KOPT-K1 (cell line): ENCODE measurements at regions not wholly inside any gene's neighbourhood (a gene's known extent, or its start where the extent isn't known, plus 50 kb on each side); places are given as distances from the start of the nearest gene placed in this dataset.
"Not testable (repeated sequence)": the region's sequence is repeated elsewhere in the genome, so short reads cannot be mapped to it uniquely, and the experiment has no call there.

Source experiments
- H3K27ac ChIP-seq: fragments of 200-600 bp; sonication (generic); 2 replicates; pipeline ENCODE4 v1.5.1; 2016; ENCODE audit warnings: antibody characterized with exemption, mild to moderate bottlenecking, low read depth, low read length; ENCODE audit not compliant: poor library complexity, severe bottlenecking
- H3K36me3 ChIP-seq: fragments of 200-600 bp; sonication (generic); 2 replicates; pipeline ENCODE4 v1.5.1; 2017; ENCODE audit warnings: antibody characterized with exemption, mild to moderate bottlenecking, low read length, moderate library complexity; ENCODE audit not compliant: insufficient read depth
- H3K9me3 ChIP-seq: fragments of 200-600 bp; sonication (generic); 2 replicates; pipeline ENCODE4 v1.5.1; 2017; ENCODE audit warnings: antibody characterized with exemption, low read length, mild to moderate bottlenecking; ENCODE audit not compliant: insufficient read depth, poor library complexity, severe bottlenecking

GRCh38 chr18:71321319-71321718 lies 1032.5 kb downstream of the SOCS6 start:
- H3K9me3 ChIP-seq: no peaks in the 10 kb centered on the region
- no peaks in the 10 kb centered on the region for H3K36me3 ChIP-seq
- H3K27ac ChIP-seq: no peak overlapping the region

DNA sequence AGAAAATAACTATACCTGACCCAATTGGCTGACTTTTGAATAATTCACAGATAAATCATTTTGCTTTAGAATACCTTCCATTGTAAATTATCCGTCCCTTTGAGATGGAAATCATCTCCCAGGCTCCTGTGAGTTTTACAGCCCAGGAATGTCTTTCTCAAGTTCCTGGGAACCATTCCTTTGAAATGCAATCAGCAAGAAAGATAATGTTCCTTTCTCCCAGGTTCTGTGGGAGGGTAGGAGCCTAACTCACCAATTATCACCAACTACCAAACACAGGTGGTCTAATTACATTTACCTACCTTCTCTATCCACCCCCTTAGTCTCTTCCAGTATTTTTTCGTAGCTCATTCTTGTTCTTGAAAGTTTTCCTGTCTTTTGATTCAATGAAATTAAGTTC lies 1016.0 kb downstream of the SOCS6 start:
- Histone ChIP-seq H3K36me3 (no peaks in the 10 kb centered on the region), H3K27ac (no peak overlapping the region), H3K9me3 (no peaks in the 10 kb centered on the region)

GRCh38 chr18:71303743-71304142 lies 1014.9 kb downstream of the SOCS6 start:
- not testable (repeated sequence) for H3K36me3 ChIP-seq, H3K27ac ChIP-seq, H3K9me3 ChIP-seq

DNA sequence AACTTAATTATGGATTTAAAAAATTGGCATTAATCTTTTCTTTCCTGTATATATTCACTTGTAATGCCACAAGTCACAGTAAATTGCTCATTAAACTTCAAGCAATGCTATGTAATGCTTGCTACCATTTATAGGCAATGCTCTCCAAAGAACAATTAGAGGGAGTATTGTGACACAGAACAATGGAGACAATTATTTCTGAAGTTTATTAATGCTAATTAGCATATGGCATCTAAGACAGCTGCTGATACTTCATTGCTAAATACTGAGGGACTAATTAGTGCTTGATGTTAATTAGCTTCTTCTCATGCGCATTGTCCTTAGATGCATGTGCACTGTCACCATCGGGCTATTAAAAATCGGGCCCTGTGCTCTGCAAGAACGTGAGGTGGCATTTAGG lies 1012.8 kb downstream of the SOCS6 start:
- Histone ChIP-seq H3K9me3 (no peaks in the 10 kb centered on the region), H3K27ac (no peak overlapping the region), H3K36me3 (no peaks in the 10 kb centered on the region)

DNA sequence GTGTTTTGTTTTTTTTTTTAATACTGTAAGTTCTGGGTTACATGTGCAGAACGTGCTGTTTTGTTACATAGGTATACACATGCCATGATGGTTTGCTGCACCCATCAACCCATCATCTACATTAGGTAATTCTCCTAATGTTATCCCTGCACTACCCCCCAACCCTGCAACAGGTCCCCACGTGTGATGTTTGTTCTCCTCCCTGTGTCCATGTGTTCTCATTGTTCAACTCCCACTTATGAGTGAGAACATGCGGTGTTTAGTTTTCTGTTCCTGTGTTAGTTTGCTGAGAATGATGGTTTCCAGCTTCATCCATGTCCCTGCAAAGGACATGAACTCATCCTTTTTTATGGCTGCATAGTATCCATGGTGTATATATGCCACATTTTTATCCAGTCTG lies 1005.4 kb downstream of the SOCS6 start:
- H3K27ac ChIP-seq, H3K9me3 ChIP-seq, H3K36me3 ChIP-seq: not testable (repeated sequence)

- Histone ChIP-seq H3K9me3 (no peaks in the 10 kb centered on the region), H3K27ac (no peak overlapping the region), H3K36me3 (no peaks in the 10 kb centered on the region)
Observed at GRCh38 chr18:71293322-71293721, 1004.5 kb downstream of the SOCS6 start.

GRCh38 chr18:71287268-71287667 lies 998.4 kb downstream of the SOCS6 start:
- H3K9me3 ChIP-seq: no peaks in the 10 kb centered on the region
- H3K36me3 ChIP-seq: no peaks in the 10 kb centered on the region
- H3K27ac ChIP-seq: no peak overlapping the region

- Histone ChIP-seq H3K27ac (no peak overlapping the region), H3K9me3 (no peaks in the 10 kb centered on the region), H3K36me3 (no peaks in the 10 kb centered on the region)
Observed at GRCh38 chr18:71252351-71252865, 963.6 kb downstream of the SOCS6 start.

DNA sequence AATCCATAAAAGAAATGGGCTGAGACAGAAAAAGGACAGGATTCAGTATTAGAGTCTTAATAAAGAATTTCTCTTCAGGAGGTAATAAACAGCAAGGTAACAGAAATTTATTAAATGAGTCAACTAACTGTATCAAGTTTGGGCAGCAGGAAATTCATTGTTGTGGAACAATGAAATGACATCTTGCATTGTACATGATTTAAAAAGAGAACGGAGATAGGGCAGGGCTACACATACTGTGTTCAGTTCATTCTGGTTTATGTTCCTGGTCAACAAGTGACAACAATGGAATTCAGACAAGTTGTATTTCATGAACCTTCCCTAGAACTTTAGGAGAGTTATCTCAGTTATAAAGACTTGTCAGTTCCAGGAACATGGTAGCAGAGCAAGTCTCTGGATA lies 961.3 kb downstream of the SOCS6 start:
- Histone ChIP-seq H3K36me3 (no peaks in the 10 kb centered on the region), H3K27ac (no peak overlapping the region), H3K9me3 (no peaks in the 10 kb centered on the region)

DNA sequence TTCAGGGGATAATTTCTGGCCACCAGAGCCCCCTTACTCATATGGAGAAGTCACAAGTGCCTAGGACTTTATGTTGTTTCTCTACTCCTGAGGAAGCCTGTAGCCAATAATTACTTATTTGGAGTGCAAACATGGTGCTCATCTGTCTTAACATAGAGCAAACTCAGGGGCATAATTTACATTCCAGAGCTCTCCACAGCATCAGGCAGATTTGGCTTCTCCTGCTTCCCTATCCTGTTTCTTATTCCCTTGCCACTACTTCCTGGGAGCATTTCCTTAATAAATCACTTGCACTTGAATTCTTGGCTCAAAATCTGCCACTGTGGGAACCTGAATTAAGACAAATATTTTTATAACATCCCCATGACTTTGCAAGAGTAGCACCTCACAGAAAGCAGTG lies 960.9 kb downstream of the SOCS6 start:
- Histone ChIP-seq H3K9me3 (no peaks in the 10 kb centered on the region), H3K36me3 (no peaks in the 10 kb centered on the region), H3K27ac (no peak overlapping the region)

- Histone ChIP-seq H3K36me3 (no peaks in the 10 kb centered on the region), H3K9me3 (no peaks in the 10 kb centered on the region), H3K27ac (no peak overlapping the region)
Observed at GRCh38 chr18:71242981-71243380, 954.1 kb downstream of the SOCS6 start.

GRCh38 chr18:71238974-71239624 lies 950.3 kb downstream of the SOCS6 start:
- H3K9me3 ChIP-seq: no peaks in the 10 kb centered on the region

GRCh38 chr18:71237641-71238040 lies 948.8 kb downstream of the SOCS6 start:
- Histone ChIP-seq H3K27ac (no peak overlapping the region), H3K9me3 (no peaks in the 10 kb centered on the region), H3K36me3 (no peaks in the 10 kb centered on the region)

More at GRCh38 chr18:71238974-71239624, 950.3 kb downstream of the SOCS6 start:
- no peaks in the 10 kb centered on the region for H3K36me3 ChIP-seq
- no peak overlapping the region for H3K27ac ChIP-seq

- H3K27ac ChIP-seq: no peak overlapping the region
- no peaks in the 10 kb centered on the region for H3K9me3 ChIP-seq
- H3K36me3 ChIP-seq: no peaks in the 10 kb centered on the region
Observed at GRCh38 chr18:71233177-71233576, 944.3 kb downstream of the SOCS6 start.

DNA sequence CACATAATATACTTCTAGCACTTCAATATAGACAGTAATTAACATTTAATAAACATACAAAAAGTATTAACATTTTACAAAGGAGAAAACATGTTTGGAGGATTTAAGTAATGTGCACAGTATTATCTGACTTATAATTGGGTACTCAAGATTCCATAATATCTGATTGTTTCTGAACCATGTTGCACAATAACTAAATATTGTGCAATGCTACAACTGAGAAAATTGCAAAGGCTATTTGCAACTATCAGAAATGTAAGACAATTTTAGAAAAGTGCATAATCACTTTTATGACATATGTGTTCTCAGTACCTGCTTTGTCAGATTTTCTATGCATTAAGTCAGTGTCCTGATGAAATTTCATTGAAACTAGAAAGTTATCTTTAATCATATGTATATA lies 934.6 kb downstream of the SOCS6 start:
- no peaks in the 10 kb centered on the region for H3K36me3 ChIP-seq
- H3K27ac ChIP-seq: no peak overlapping the region
- no peaks in the 10 kb centered on the region for H3K9me3 ChIP-seq

DNA sequence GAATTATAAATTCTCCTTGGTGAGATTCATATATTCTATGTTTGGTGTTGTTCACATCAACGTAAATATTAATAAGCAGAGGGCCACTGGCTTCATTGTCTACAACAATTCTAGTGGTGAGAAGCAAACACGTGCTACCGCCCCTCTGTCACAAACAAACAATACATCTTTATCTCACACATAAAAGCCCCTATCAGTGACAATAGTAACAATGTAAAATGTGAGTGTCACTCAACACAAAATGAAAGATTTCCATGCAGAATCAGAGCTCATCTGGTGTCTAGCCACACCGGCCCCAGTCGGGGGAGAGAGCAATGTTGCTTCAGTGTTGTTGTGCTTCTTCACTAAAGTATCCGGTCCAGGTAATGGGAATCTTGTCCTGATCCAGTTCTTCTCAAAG lies 932.6 kb downstream of the SOCS6 start:
- H3K36me3 ChIP-seq: no peaks in the 10 kb centered on the region
- no peak overlapping the region for H3K27ac ChIP-seq
- H3K9me3 ChIP-seq: no peaks in the 10 kb centered on the region
